ENCODE measurements at regions not wholly inside any gene's neighbourhood (a gene's known extent, or its start where the extent isn't known, plus 50 kb on each side); places are given as distances from the start of the nearest gene placed in this dataset.

- H3K36me3 ChIP-seq (replicated peaks in 1 of 2; ENCODE audit: insufficient read depth in 1 of 2, low read depth in 2 of 2) = no peaks in the 10 kb centered on the region
- no peak for DNase-seq
- no peak for TF ChIP-seq POLR2A (IDR thresholded peaks at IDR 0.05)
- TF ChIP-seq CTCF (IDR thresholded peaks at IDR 0.05) = no peak
- H3K4me3 ChIP-seq = no peak overlapping the region
- no peak overlapping the region for H3K27ac ChIP-seq
- no peaks in the 10 kb centered on the region for H3K4me1 ChIP-seq
- intact Hi-C loops (cut with DNase I) = no loop called here
- H3K27me3 ChIP-seq = no peaks in the 10 kb centered on the region
- ATAC-seq = no peak
- peaks cover 0 to 5% (median 0%) of the 10 kb centered on the region in 3 donors for H3K9me3 ChIP-seq
- WGBS, 2 donors = 16 to 24% methylated on average over 1 of the region's 1 CpG
Observed at GRCh38 chr7:20998309-20998708, 211.6 kb upstream of the SP8 start.

GRCh38 chr7:21011153-21011552 is 224.5 kb upstream of the SP8 start:
- H3K4me1 ChIP-seq = no peaks in the 10 kb centered on the region
- intact Hi-C loops (cut with DNase I) = no loop called here
- H3K27ac ChIP-seq = no peak overlapping the region
- DNase-seq (no peak), ATAC-seq (no peak)
- H3K4me3 ChIP-seq = no peak overlapping the region
- no peaks in the 10 kb centered on the region for H3K27me3 ChIP-seq
- no peaks in the 10 kb centered on the region for H3K9me3 ChIP-seq
- H3K36me3 ChIP-seq (replicated peaks in 1 of 2; ENCODE audit: insufficient read depth in 1 of 2, low read depth in 2 of 2) = no peaks in the 10 kb centered on the region
- TF ChIP-seq CTCF (IDR thresholded peaks at IDR 0.05) = no peak
- TF ChIP-seq POLR2A (IDR thresholded peaks at IDR 0.05) = no peak
- 65 to 66% methylated on average over 4 of the region's 4 CpGs for WGBS, 2 donors

GRCh38 chr7:21013765-21014539 is 227.3 kb upstream of the SP8 start:
- ATAC-seq (no peak), DNase-seq (no peak)
- 61 to 67% methylated on average over 3 of the region's 3 CpGs for WGBS, 2 donors
- Histone ChIP-seq H3K27me3 (no peaks in the 10 kb centered on the region), H3K27ac (no peak overlapping the region), H3K9me3 (no peaks in the 10 kb centered on the region), H3K36me3 (replicated peaks in 1 of 2; ENCODE audit: insufficient read depth in 1 of 2, low read depth in 2 of 2) (no peaks in the 10 kb centered on the region), H3K4me1 (no peaks in the 10 kb centered on the region), H3K4me3 (no peak overlapping the region)
- no peak for TF ChIP-seq POLR2A (IDR thresholded peaks at IDR 0.05)
- TF ChIP-seq CTCF (IDR thresholded peaks at IDR 0.05) = no peak
- intact Hi-C loops (cut with DNase I) = no loop called here

- Histone ChIP-seq H3K4me3 (no peak overlapping the region), H3K36me3 (replicated peaks in 1 of 2; ENCODE audit: insufficient read depth in 1 of 2, low read depth in 2 of 2) (no peaks in the 10 kb centered on the region), H3K4me1 (no peaks in the 10 kb centered on the region), H3K9me3 (no peaks in the 10 kb centered on the region), H3K27me3 (no peaks in the 10 kb centered on the region), H3K27ac (no peak overlapping the region)
- intact Hi-C loops (cut with DNase I) = no loop called here
- no peak for DNase-seq
- no peak for ATAC-seq
- TF ChIP-seq CTCF (IDR thresholded peaks at IDR 0.05) = no peak
- no peak for TF ChIP-seq POLR2A (IDR thresholded peaks at IDR 0.05)
- 46 to 56% methylated on average over 2 of the region's 2 CpGs for WGBS, 2 donors
Observed at GRCh38 chr7:21020667-21021066, 234.0 kb upstream of the SP8 start.
